Forelimb muscle (tissue), 1 donor: ENCODE measurements at regions not wholly inside any gene's neighbourhood (a gene's known extent, or its start where the extent isn't known, plus 50 kb on each side); places are given as distances from the start of the nearest gene placed in this dataset.
A peak's percentile ranks its signal among the peaks of the same experiment; 100 is the strongest.
"Not testable (repeated sequence)": the region's sequence is repeated elsewhere in the genome, so short reads cannot be mapped to it uniquely, and the experiment has no call there.

Experiments
- DNase-seq: peaks from one replicate; pipeline ENCODE4 v3.0.0-alpha.2; 2013; ENCODE audit warnings: low read depth

GRCh38 chr5:143533978-143534760, 130.7 kb upstream of the NR3C1 start:
- DNase-seq, result no peak

- DNase-seq, result no peak
Measured at GRCh38 chr5:143533475-143533874, 130.0 kb upstream of the NR3C1 start.

- no peak for DNase-seq
Measured at GRCh38 chr5:143527808-143528207, 124.3 kb upstream of the NR3C1 start.

- DNase-seq, result no peak
Measured at GRCh38 chr5:143525176-143525575, 121.7 kb upstream of the NR3C1 start.

GRCh38 chr5:143524338-143524945, 121.0 kb upstream of the NR3C1 start:
- no peak for DNase-seq

- no peak for DNase-seq
Measured at GRCh38 chr5:143521846-143522400, 118.4 kb upstream of the NR3C1 start.

GRCh38 chr5:143521141-143521540, 117.7 kb upstream of the NR3C1 start:
- DNase-seq, result no peak

- not testable (repeated sequence) for DNase-seq
Measured at GRCh38 chr5:143519215-143519614, 115.7 kb upstream of the NR3C1 start.

GRCh38 chr5:143517824-143518223, 114.3 kb upstream of the NR3C1 start:
- not testable (repeated sequence) for DNase-seq

GRCh38 chr5:143516249-143516648, 112.8 kb upstream of the NR3C1 start:
- DNase-seq, result no peak

GRCh38 chr5:143515829-143516228, 112.3 kb upstream of the NR3C1 start:
- DNase-seq, result no peak

- DNase-seq, result no peak
Measured at GRCh38 chr5:143514616-143515335, 111.3 kb upstream of the NR3C1 start.

GRCh38 chr5:143513720-143514119, 110.2 kb upstream of the NR3C1 start:
- DNase-seq, result no peak

GRCh38 chr5:143511736-143512135, 108.2 kb upstream of the NR3C1 start:
- no peak for DNase-seq

- no peak for DNase-seq
Measured at GRCh38 chr5:143509758-143510221, 106.3 kb upstream of the NR3C1 start.

- DNase-seq, result no peak
Measured at GRCh38 chr5:143506836-143507552, 103.5 kb upstream of the NR3C1 start.

GRCh38 chr5:143505934-143506333, 102.4 kb upstream of the NR3C1 start:
- DNase-seq, result no peak

- DNase-seq, result no peak
Measured at GRCh38 chr5:143505354-143505753, 101.9 kb upstream of the NR3C1 start.

- peak; percentile 73 for DNase-seq
Measured at GRCh38 chr5:143501310-143502044, 98.0 kb upstream of the NR3C1 start.

- no peak for DNase-seq
Measured at GRCh38 chr5:143499480-143500114, 96.1 kb upstream of the NR3C1 start.
